ENCODE measurements at regions not wholly inside any gene's neighbourhood (a gene's known extent, or its start where the extent isn't known, plus 50 kb on each side); places are given as distances from the start of the nearest gene placed in this dataset.

DNA sequence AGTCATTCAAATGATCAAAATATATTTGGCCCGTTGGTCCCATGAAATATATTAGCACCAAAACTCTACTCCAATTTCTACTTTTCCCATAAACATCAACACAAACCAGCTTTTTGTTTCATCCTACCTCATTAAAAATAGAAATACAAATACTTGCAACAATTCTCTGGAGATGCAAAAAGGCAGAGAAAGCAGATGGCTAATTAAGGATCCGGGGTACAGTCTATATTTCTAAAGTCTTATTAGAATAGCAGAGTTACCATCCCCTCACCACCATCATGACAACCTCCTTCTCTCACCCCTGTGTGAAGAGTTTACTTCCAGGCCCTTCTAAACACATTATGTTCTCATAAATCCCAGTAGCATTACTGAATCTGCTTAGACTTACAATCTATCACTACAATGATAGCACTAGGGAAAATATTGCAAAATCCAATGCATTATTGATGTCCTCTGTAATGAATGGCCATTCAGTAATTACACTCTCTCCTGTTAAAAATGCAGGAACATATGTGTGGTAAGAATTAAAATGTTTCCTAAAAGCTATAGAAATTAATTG lies 133.8 kb downstream of the HHIPL2 start:
- H3K4me1 Mint-ChIP-seq (ENCODE audit: low read depth): peaks cover 39% of the 10 kb centered on the region
- H3K27ac Mint-ChIP-seq: no peak overlapping the region
- no peaks in the 10 kb centered on the region for H3K27me3 Mint-ChIP-seq (ENCODE audit: low read depth)
- no peaks in the 10 kb centered on the region for H3K36me3 Mint-ChIP-seq (ENCODE audit: low read depth)
- intact Hi-C loops (cut with micrococcal nuclease): no loop called here
- no peak for DNase-seq
- H3K9me3 Mint-ChIP-seq: no peaks in the 10 kb centered on the region
- H3K4me3 Mint-ChIP-seq: no peak overlapping the region
- CTCF ChIA-PET: no interaction called here

DNA sequence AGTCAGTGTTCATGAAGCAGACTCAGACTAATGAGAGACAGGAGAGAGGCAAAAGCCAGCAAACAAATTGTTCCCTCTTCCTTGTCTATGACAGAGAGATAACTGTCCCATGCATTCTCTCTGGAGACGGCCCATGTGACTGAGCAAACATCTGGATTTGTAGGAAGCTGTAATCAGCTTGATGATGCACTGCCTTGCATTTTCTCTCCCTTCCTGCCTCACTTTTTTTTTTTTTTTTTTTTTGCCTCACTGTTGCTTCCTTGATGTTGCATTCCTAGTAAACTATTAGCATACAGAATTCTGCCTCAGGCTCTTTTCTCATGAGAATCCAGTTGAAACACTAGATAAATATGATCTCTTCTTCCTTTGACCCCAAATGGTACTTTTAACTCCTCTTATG lies 134.5 kb downstream of the HHIPL2 start:
- CTCF ChIA-PET: interaction anchor here (0.5 kb wide), 1 partner anchor 251 kb away, joined by 5 read pairs; no protein-coding TSS in a partner anchor
- Mint-ChIP-seq H3K27me3 (ENCODE audit: low read depth) (no peaks in the 10 kb centered on the region), H3K4me1 (ENCODE audit: low read depth) (peaks cover 33% of the 10 kb centered on the region), H3K27ac (no peak overlapping the region), H3K36me3 (ENCODE audit: low read depth) (no peaks in the 10 kb centered on the region), H3K9me3 (peaks cover 2% of the 10 kb centered on the region), H3K4me3 (no peak overlapping the region)
- no peak for DNase-seq
- intact Hi-C loops (cut with micrococcal nuclease): no loop called here

DNA sequence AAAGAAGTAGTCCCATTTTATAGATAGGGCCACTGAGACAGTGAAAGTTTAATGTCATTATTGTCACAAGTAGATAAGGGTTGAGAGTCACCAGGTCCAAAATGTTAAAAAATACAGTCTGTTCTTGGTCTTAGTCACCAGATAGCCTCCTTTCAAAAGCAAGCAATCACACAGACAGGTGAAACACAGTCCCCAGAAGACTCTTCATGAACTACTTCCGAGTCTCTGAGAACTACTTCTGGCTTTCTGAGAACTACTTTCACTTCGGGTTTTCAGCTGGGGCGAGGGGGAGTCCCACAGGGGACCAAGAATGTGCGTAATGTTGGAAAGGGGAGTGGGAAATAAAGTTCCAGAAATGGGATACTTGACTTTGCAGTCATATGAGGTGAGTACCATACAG lies 143.2 kb downstream of the HHIPL2 start:
- H3K27ac Mint-ChIP-seq: no peak overlapping the region
- CTCF ChIA-PET: no interaction called here
- DNase-seq: no peak
- intact Hi-C loops (cut with micrococcal nuclease): no loop called here
- H3K27me3 Mint-ChIP-seq (ENCODE audit: low read depth): no peaks in the 10 kb centered on the region
- peaks cover 2% of the 10 kb centered on the region for H3K4me1 Mint-ChIP-seq (ENCODE audit: low read depth)
- H3K36me3 Mint-ChIP-seq (ENCODE audit: low read depth): no peaks in the 10 kb centered on the region
- no peak overlapping the region for H3K4me3 Mint-ChIP-seq
- peaks cover 7% of the 10 kb centered on the region for H3K9me3 Mint-ChIP-seq

DNA sequence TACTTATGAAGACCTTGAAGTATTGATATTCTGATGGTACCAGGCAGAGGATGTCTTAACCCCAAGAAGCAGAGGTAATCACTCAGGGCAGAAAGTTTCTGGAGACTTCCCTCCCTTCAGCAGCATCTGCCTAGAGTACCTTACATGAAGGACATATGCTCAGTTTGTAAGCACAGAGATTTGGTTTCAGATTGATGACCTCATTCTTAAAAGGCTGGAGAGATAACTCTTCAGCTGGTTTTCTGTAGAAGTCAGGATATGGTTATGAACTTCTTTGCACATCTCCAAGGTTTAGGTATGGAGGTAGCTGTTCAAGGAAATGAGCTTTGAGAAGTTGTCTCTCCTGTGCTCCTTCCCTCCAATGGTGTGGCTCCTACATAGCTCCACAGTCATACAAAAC lies 148.7 kb downstream of the HHIPL2 start:
- no peak for DNase-seq
- CTCF ChIA-PET: interaction anchor here (0.9 to 2.0 kb wide), 2 partner anchors 12 to 55 kb away, joined by 3 to 5 read pairs; no protein-coding TSS in a partner anchor
- no peak overlapping the region for H3K4me3 Mint-ChIP-seq
- H3K27ac Mint-ChIP-seq: no peak overlapping the region
- no peaks in the 10 kb centered on the region for H3K27me3 Mint-ChIP-seq (ENCODE audit: low read depth)
- H3K36me3 Mint-ChIP-seq (ENCODE audit: low read depth): no peaks in the 10 kb centered on the region
- peaks cover 2% of the 10 kb centered on the region for H3K4me1 Mint-ChIP-seq (ENCODE audit: low read depth)
- intact Hi-C loops (cut with micrococcal nuclease): no loop called here
- H3K9me3 Mint-ChIP-seq: no peaks in the 10 kb centered on the region

DNA sequence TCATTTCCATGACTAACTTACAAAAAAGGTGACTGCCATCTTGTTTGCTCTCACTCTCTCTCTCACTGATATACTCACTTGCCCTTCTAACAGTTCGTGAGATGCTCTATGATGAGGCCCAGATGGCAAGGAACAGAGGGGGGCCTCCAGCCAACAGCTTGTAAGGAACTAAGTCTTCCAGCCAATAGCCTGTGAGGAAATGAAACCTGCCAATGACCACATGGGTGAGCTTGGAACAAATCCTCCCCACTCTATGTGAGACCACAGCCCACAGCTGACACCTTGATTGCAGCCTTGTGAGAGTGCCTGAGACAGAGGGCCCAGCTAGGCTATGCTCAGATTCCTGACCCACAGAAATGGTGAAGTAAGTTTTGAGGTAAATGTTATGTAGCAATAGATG lies 153.7 kb downstream of the HHIPL2 start:
- H3K27ac Mint-ChIP-seq: no peak overlapping the region
- DNase-seq: no peak
- H3K36me3 Mint-ChIP-seq (ENCODE audit: low read depth): no peaks in the 10 kb centered on the region
- peaks cover 2% of the 10 kb centered on the region for H3K4me1 Mint-ChIP-seq (ENCODE audit: low read depth)
- CTCF ChIA-PET: no interaction called here
- H3K27me3 Mint-ChIP-seq (ENCODE audit: low read depth): no peaks in the 10 kb centered on the region
- H3K9me3 Mint-ChIP-seq: no peaks in the 10 kb centered on the region
- intact Hi-C loops (cut with micrococcal nuclease): no loop called here
- H3K4me3 Mint-ChIP-seq: no peak overlapping the region

- intact Hi-C loops (cut with micrococcal nuclease): no loop called here
- peaks cover 4% of the 10 kb centered on the region for H3K4me1 Mint-ChIP-seq (ENCODE audit: low read depth)
- CTCF ChIA-PET: interaction anchor here (0.6 to 0.7 kb wide), 2 partner anchors 63 to 979 kb away, joined by 3 read pairs; no protein-coding TSS in a partner anchor
- no peak overlapping the region for H3K4me3 Mint-ChIP-seq
- no peaks in the 10 kb centered on the region for H3K27me3 Mint-ChIP-seq (ENCODE audit: low read depth)
- no peak for DNase-seq
- no peaks in the 10 kb centered on the region for H3K36me3 Mint-ChIP-seq (ENCODE audit: low read depth)
- H3K9me3 Mint-ChIP-seq: no peaks in the 10 kb centered on the region
- no peak overlapping the region for H3K27ac Mint-ChIP-seq
Observed at GRCh38 chr1:222392556-222392955, 155.3 kb downstream of the HHIPL2 start.

DNA sequence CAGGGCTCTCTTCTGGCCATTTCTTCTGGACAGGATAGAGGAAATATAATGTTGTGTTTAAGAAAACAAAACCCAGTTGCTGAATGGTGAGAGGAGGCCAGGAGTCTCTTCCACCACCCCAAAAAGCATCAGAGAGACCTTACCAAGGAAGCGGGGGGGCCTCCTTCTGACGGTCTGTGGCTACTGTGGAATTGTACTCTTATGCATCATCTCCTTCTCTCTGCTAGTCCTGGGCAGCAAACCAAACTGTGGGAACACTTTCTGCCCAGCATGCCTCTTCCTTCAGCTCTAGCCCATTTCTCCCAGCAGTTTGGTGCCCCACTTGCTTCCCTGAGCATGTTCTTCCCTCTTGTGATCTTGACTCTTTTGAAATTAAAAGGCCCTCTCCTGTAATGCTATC lies 157.7 kb downstream of the HHIPL2 start:
- no peaks in the 10 kb centered on the region for H3K36me3 Mint-ChIP-seq (ENCODE audit: low read depth)
- H3K4me3 Mint-ChIP-seq: no peak overlapping the region
- intact Hi-C loops (cut with micrococcal nuclease): no loop called here
- no peaks in the 10 kb centered on the region for H3K9me3 Mint-ChIP-seq
- DNase-seq: no peak
- H3K27ac Mint-ChIP-seq: no peak overlapping the region
- H3K4me1 Mint-ChIP-seq (ENCODE audit: low read depth): peaks cover 7% of the 10 kb centered on the region
- CTCF ChIA-PET: interaction anchor here (0.6 to 1.7 kb wide), 2 partner anchors 65 to 253 kb away, joined by 3 read pairs; no protein-coding TSS in a partner anchor
- no peaks in the 10 kb centered on the region for H3K27me3 Mint-ChIP-seq (ENCODE audit: low read depth)

DNA sequence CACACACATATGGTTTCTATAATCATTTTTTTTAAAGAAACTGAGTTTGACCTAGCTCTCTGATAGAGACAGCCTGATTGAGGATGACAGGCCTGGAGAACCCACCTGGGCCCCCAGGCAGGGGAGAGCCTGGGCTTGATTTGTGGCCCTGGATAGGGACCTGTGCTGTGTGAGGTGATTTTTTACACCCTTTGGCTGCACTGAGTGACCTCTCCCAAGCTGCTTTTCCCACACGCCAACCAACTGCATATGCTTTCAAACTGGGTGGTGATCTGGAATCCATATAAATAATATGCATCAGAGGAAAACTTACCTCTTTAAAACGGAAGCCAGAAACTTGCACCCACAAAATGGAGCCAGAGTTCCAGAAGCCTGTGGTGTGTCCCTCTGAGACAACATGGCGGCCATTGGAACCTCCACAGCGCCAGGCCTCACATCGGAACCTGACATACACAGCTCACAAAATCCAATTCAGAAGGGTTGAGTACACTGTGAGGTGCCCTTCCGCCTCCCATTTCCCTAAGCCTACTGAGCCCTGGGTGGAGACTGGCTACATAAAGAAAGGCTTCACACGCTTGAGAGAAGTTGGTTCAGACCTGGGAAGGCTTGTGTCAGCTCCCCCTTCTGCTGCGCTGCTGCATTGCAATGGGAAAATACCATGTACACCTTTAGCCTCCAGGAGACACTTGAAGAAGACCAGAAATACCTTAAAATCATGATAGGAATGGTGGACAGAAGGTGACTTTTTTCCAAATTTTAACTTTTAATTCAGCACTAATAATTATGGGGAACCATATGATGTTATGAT lies 160.7 kb downstream of the HHIPL2 start:
- Mint-ChIP-seq H3K27me3 (ENCODE audit: low read depth) (no peaks in the 10 kb centered on the region), H3K4me3 (no peak overlapping the region)
- intact Hi-C loops (cut with micrococcal nuclease): no loop called here

GRCh38 chr1:222385955-222386354 lies 161.9 kb downstream of the HHIPL2 start:
- peaks cover under 1% of the 10 kb centered on the region for H3K9me3 Mint-ChIP-seq
- intact Hi-C loops (cut with micrococcal nuclease): no loop called here
- peaks cover 7% of the 10 kb centered on the region for H3K4me1 Mint-ChIP-seq (ENCODE audit: low read depth)
- DNase-seq: no peak
- H3K4me3 Mint-ChIP-seq: no peak overlapping the region
- H3K27ac Mint-ChIP-seq: no peak overlapping the region
- no peaks in the 10 kb centered on the region for H3K27me3 Mint-ChIP-seq (ENCODE audit: low read depth)
- CTCF ChIA-PET: interaction anchor here (1.1 kb wide), 1 partner anchor 69 kb away, joined by 4 read pairs; no protein-coding TSS in a partner anchor
- H3K36me3 Mint-ChIP-seq (ENCODE audit: low read depth): no peaks in the 10 kb centered on the region

More for the DNA sequence above, 160.7 kb downstream of the HHIPL2 start:
- peak; percentile 10 for DNase-seq
- Mint-ChIP-seq H3K36me3 (ENCODE audit: low read depth) (no peaks in the 10 kb centered on the region), H3K27ac (no peak overlapping the region), H3K9me3 (no peaks in the 10 kb centered on the region), H3K4me1 (ENCODE audit: low read depth) (peaks cover 7% of the 10 kb centered on the region)
- CTCF ChIA-PET: interaction anchor here (0.8 to 1.1 kb wide), 2 partner anchors 11 to 12 kb away, joined by 3 read pairs; no protein-coding TSS in a partner anchor

DNA sequence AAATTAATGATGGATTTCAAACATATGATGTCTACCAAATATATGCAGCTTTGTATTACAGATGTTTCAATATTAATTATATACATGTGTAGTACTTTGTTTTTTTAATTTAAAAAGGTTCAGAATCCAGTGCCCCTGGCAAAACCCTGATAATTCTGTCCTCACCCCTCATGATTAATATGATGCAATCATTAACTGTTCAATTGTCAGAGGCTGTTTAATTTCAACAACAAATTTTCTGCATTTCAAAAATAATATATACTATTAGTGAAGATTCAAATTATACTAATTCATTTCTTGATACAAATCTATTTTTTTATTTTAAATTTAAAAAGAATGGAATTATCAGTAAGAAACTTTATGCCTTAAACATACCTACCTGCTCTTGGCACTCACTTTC lies 162.6 kb downstream of the HHIPL2 start:
- Mint-ChIP-seq H3K27me3 (ENCODE audit: low read depth) (no peaks in the 10 kb centered on the region), H3K9me3 (peaks cover 6% of the 10 kb centered on the region), H3K4me1 (ENCODE audit: low read depth) (peaks cover 7% of the 10 kb centered on the region), H3K36me3 (ENCODE audit: low read depth) (no peaks in the 10 kb centered on the region), H3K4me3 (no peak overlapping the region), H3K27ac (no peak overlapping the region)
- CTCF ChIA-PET: no interaction called here
- DNase-seq: no peak
- intact Hi-C loops (cut with micrococcal nuclease): no loop called here

GRCh38 chr1:222384531-222384930 lies 163.4 kb downstream of the HHIPL2 start:
- no peak overlapping the region for H3K4me3 Mint-ChIP-seq
- peaks cover 14% of the 10 kb centered on the region for H3K9me3 Mint-ChIP-seq
- no peak for DNase-seq
- peaks cover 7% of the 10 kb centered on the region for H3K4me1 Mint-ChIP-seq (ENCODE audit: low read depth)
- no peak overlapping the region for H3K27ac Mint-ChIP-seq
- H3K27me3 Mint-ChIP-seq (ENCODE audit: low read depth): no peaks in the 10 kb centered on the region
- intact Hi-C loops (cut with micrococcal nuclease): no loop called here
- H3K36me3 Mint-ChIP-seq (ENCODE audit: low read depth): no peaks in the 10 kb centered on the region
- CTCF ChIA-PET: no interaction called here

- Mint-ChIP-seq H3K9me3 (peaks cover 15% of the 10 kb centered on the region), H3K27ac (no peak overlapping the region), H3K4me3 (no peak overlapping the region), H3K36me3 (ENCODE audit: low read depth) (no peaks in the 10 kb centered on the region), H3K27me3 (ENCODE audit: low read depth) (no peaks in the 10 kb centered on the region), H3K4me1 (ENCODE audit: low read depth) (peaks cover 3% of the 10 kb centered on the region)
- intact Hi-C loops (cut with micrococcal nuclease): no loop called here
- DNase-seq: no peak
- CTCF ChIA-PET: no interaction called here
Observed at GRCh38 chr1:222382171-222382570, 165.7 kb downstream of the HHIPL2 start.
